A673 (cell line): ENCODE measurements at regions not wholly inside any gene's neighbourhood (a gene's known extent, or its start where the extent isn't known, plus 50 kb on each side); places are given as distances from the start of the nearest gene placed in this dataset.

Source experiments
- BruUV-seq: library from RNA; stranded (reverse); fragments of 400-500 nt; replicated peaks from 2 replicates; lab custom pipeline; 2021; lab: Mats Ljungman, UMichigan
- CTCF ChIA-PET: fragments of 300-600 bp; sonication (Branson Sonifier 250); formaldehyde crosslinking; loops from one replicate; lab custom pipeline; 2022; ENCODE audit warnings: antibody characterized with exemption; lab: Charles Lee
- POLR2A ChIA-PET: fragments of 300-600 bp; sonication (Branson Sonifier 250); formaldehyde crosslinking; loops from one replicate; lab custom pipeline; 2022; ENCODE audit warnings: antibody characterized with exemption; ENCODE audit not compliant: low non-redundant PET; lab: Charles Lee
- DNase-seq: peaks from one replicate; pipeline ENCODE4 v3.0.0-alpha.2; 2015; ENCODE audit warnings: low spot score
- H3K27ac ChIP-seq: fragments of 200-600 bp; sonication (generic); 2 replicates; pipeline ENCODE4 v1.5.1; 2016; ENCODE audit warnings: mixed run types, low read depth, mild to moderate bottlenecking, mixed read lengths, antibody characterized with exemption, low read length; ENCODE audit not compliant: poor library complexity, severe bottlenecking
- H3K27me3 ChIP-seq: fragments of 200-600 bp; sonication (generic); replicated peaks from 2 replicates; pipeline ENCODE4 v1.6.1; 2017; ENCODE audit warnings: mixed run types, low read depth, mild to moderate bottlenecking, mixed read lengths, antibody characterized with exemption, low read length; ENCODE audit not compliant: insufficient read depth, poor library complexity
- H3K36me3 ChIP-seq: fragments of 200-600 bp; sonication (generic); 2 replicates; pipeline ENCODE4 v1.6.1; 2016; ENCODE audit warnings: mixed run types, mild to moderate bottlenecking, mixed read lengths, antibody characterized with exemption, low read length; ENCODE audit not compliant: insufficient read depth, poor library complexity, severe bottlenecking
- H3K4me1 ChIP-seq: fragments of 200-600 bp; sonication (generic); 2 replicates; pipeline ENCODE4 v1.6.1; 2017; ENCODE audit warnings: mixed run types, mild to moderate bottlenecking, mixed read lengths, antibody characterized with exemption, low read length; ENCODE audit not compliant: insufficient read depth, poor library complexity, severe bottlenecking
- H3K4me3 ChIP-seq: fragments of 200-600 bp; sonication (generic); 2 replicates; pipeline ENCODE4 v1.5.1; 2016; ENCODE audit warnings: low read depth, mixed run types, mild to moderate bottlenecking, mixed read lengths, low read length; ENCODE audit not compliant: poor library complexity, severe bottlenecking
- H3K9me3 ChIP-seq: fragments of 200-600 bp; sonication (generic); 2 replicates; pipeline ENCODE4 v1.6.1; 2016; ENCODE audit warnings: mixed run types, low read depth, mild to moderate bottlenecking, mixed read lengths, antibody characterized with exemption, low read length; ENCODE audit not compliant: poor library complexity, severe bottlenecking
- CTCF ChIP-seq: fragments of 300-800, 200-600 bp; sonication (generic); conservative IDR thresholded peaks from 2 replicates; pipeline ENCODE4 v1.5.1; 2017; ENCODE audit warnings: low read depth, mild to moderate bottlenecking, antibody characterized with exemption, low read length, moderate library complexity, mixed read lengths
- EZH2 ChIP-seq: fragments of 200-600 bp; sonication (generic); IDR thresholded peaks from 2 replicates; pipeline ENCODE4 v1.6.1; 2017; ENCODE audit warnings: borderline replicate concordance, low read depth, mild to moderate bottlenecking, mixed read lengths, antibody characterized with exemption, low read length; ENCODE audit not compliant: poor library complexity, severe bottlenecking
- intact Hi-C: fragments of 100-400 bp; cut with micrococcal nuclease; formaldehyde crosslinking; loops from one replicate; pipeline ENCODE4 v1.10.0; 2022; ENCODE audit not compliant: unreplicated experiment

GRCh38 chr12:89984846-89985245 lies 276.2 kb upstream of the ATP2B1 start:
- no peak overlapping the region for H3K4me3 ChIP-seq
- H3K36me3 ChIP-seq = no peaks in the 10 kb centered on the region
- peaks cover 12% of the 10 kb centered on the region for H3K4me1 ChIP-seq
- intact Hi-C loops = no loop called here
- TF ChIP-seq CTCF = no peak
- TF ChIP-seq EZH2 = no peak
- BruUV-seq = no TSS peak
- no peak for DNase-seq
- CTCF ChIA-PET = no interaction called here
- no peaks in the 10 kb centered on the region for H3K9me3 ChIP-seq
- H3K27ac ChIP-seq = no peak overlapping the region
- H3K27me3 ChIP-seq = no peaks in the 10 kb centered on the region
- POLR2A ChIA-PET = no interaction called here

- no TSS peak for BruUV-seq
- Histone ChIP-seq H3K27me3 (no peaks in the 10 kb centered on the region), H3K9me3 (no peaks in the 10 kb centered on the region), H3K27ac (no peak overlapping the region), H3K4me1 (peaks cover 14% of the 10 kb centered on the region), H3K36me3 (no peaks in the 10 kb centered on the region), H3K4me3 (no peak overlapping the region)
- POLR2A ChIA-PET = no interaction called here
- CTCF ChIA-PET = no interaction called here
- intact Hi-C loops = no loop called here
- DNase-seq = no peak
- TF ChIP-seq EZH2 (no peak), CTCF (no peak)
Measured at GRCh38 chr12:89983622-89984021, 275.0 kb upstream of the ATP2B1 start.

- Histone ChIP-seq H3K4me1 (peaks cover 31% of the 10 kb centered on the region), H3K4me3 (no peak overlapping the region), H3K9me3 (no peaks in the 10 kb centered on the region), H3K27me3 (no peaks in the 10 kb centered on the region), H3K27ac (no peak overlapping the region), H3K36me3 (no peaks in the 10 kb centered on the region)
- TF ChIP-seq CTCF = no peak
- TF ChIP-seq EZH2 = no peak
- DNase-seq = peak; percentile 73
- BruUV-seq = no TSS peak
- ChIA-PET CTCF (no interaction called here), POLR2A (interaction anchor here (0.6 kb wide), 1 partner anchor 62 kb away, joined by 4 read pairs; no protein-coding TSS in a partner anchor)
- intact Hi-C loops = no loop called here
Measured at GRCh38 chr12:89980236-89980635, 271.6 kb upstream of the ATP2B1 start.
